CD4-positive, CD25-positive, alpha-beta regulatory T cell (primary cell): ENCODE measurements at regions not wholly inside any gene's neighbourhood (a gene's known extent, or its start where the extent isn't known, plus 50 kb on each side); places are given as distances from the start of the nearest gene placed in this dataset.

Experiments used
- ATAC-seq, 2 donors: fragments of 150-1000 bp; cut with Tn5 transposase; one replicate each; pipeline ENCODE4 v1.10.0; 2021; ENCODE audit warnings: low read depth in 2 of 2, moderate number of reproducible peaks in 2 of 2, moderate library complexity in 1 of 2
- DNase-seq, 3 donors: peaks; one replicate each; pipeline versions ENCODE4 v3.0.0 to v3.0.0-alpha.2; 2012 to 2022; ENCODE audit warnings: mixed read lengths in 1 of 3
- H3K27ac ChIP-seq: one replicate; pipeline ENCODE4 v1.7.0; 2013; ENCODE audit warnings: mild to moderate bottlenecking, low read length; ENCODE audit not compliant: insufficient read depth, poor library complexity, severe bottlenecking
- H3K27me3 ChIP-seq: one replicate; pipeline ENCODE4 v1.7.0; 2013; ENCODE audit warnings: low read length; ENCODE audit not compliant: control insufficient read depth, insufficient read depth
- H3K36me3 ChIP-seq: one replicate; pipeline ENCODE4 v1.7.0; 2013; ENCODE audit warnings: mild to moderate bottlenecking, low read length, moderate library complexity; ENCODE audit not compliant: control insufficient read depth, insufficient read depth
- H3K4me1 ChIP-seq: 2 replicates; pipeline ENCODE4 v1.7.0; 2013; ENCODE audit warnings: mild to moderate bottlenecking, low read length; ENCODE audit not compliant: insufficient read depth, control insufficient read depth, poor library complexity, severe bottlenecking
- H3K4me3 ChIP-seq: one replicate; pipeline ENCODE4 v1.7.0; 2013; ENCODE audit warnings: low read depth, mild to moderate bottlenecking, low read length, moderate library complexity
- H3K9me3 ChIP-seq, 2 experiments: 1 replicate in 1 of 2; 2 replicates in 1 of 2; pipeline ENCODE4 v1.7.0; 2013; ENCODE audit warnings: low read length in 2 of 2, mild to moderate bottlenecking in 1 of 2, moderate library complexity in 1 of 2; ENCODE audit not compliant: control insufficient read depth in 2 of 2
- H3K27ac Mint-ChIP-seq, 3 donors: one replicate each; pipeline ENCODE4 v1.8.0; 2020 to 2022; ENCODE audit warnings: mild to moderate bottlenecking in 3 of 3, mixed read lengths in 3 of 3, moderate library complexity in 2 of 3
- H3K27me3 Mint-ChIP-seq: one replicate; pipeline ENCODE4 v1.8.0; 2022; ENCODE audit warnings: mild to moderate bottlenecking, mixed read lengths
- H3K36me3 Mint-ChIP-seq: one replicate; pipeline ENCODE4 v1.8.0; 2020; ENCODE audit warnings: mixed read lengths
- H3K4me1 Mint-ChIP-seq, 4 donors: one replicate each; pipeline ENCODE4 v1.8.0; 2020 to 2022; ENCODE audit warnings: mixed read lengths in 4 of 4, mild to moderate bottlenecking in 1 of 4
- H3K4me3 Mint-ChIP-seq, 4 donors: one replicate each; pipeline ENCODE4 v1.8.0; 2020 to 2022; ENCODE audit warnings: mild to moderate bottlenecking in 4 of 4, mixed read lengths in 4 of 4, moderate library complexity in 3 of 4
- H3K9me3 Mint-ChIP-seq, 7 donors: one replicate each; pipeline ENCODE4 v1.8.0; 2020 to 2022; ENCODE audit warnings: mixed read lengths in 7 of 7, mild to moderate bottlenecking in 3 of 7, moderate library complexity in 2 of 7

DNA sequence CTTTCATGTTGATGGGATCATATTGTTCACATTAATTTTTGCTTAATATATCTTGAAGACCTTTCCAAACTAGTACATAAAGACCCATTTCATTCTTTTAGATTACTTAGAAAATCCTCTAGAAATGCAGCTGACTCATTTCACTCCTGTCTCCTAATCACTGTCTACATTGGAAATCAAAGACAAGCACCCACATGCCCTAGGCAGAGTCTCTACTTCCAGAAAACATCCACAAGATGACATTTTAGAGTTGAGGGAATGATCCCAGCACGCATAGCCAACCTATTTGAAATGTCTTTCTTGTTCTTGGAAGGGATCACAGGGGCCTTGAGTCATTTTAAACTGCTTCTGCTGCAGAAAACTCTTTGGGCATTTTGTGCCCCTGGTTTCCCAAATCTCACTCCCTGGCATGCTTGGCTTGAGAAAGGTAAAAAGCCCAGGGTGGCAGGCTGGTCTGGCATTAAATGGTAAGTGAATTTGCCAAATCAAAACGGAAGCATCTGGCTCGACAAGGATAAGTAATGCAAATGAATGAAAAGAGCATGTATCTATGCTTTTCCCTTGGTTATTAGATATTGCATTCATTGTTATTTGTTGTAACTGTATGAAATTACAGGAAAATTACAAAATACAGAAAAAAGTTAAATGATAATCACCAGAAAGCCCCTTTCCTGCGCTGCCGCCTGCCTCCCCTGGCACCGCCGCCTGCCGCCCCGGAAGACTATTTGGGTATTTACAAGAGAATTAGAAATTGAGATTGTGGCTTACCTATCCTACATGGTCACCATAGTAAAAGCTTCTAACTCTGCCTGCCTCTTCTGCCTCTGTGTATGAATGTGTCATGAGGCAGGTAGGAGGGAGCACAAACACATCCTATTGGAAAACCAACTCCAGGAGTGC, 225.3 kb downstream of the PTEN start:
- no peaks in the 10 kb centered on the region for H3K9me3 ChIP-seq
- H3K27ac ChIP-seq, result no peak overlapping the region
- Mint-ChIP-seq H3K27ac (no peak overlapping the region), H3K4me3 (no peak overlapping the region), H3K36me3 (no peaks in the 10 kb centered on the region), H3K9me3 (peaks cover 0 to 6% (median 1%) of the 10 kb centered on the region in 7 donors), H3K27me3 (no peaks in the 10 kb centered on the region), H3K4me1 (peaks cover 21 to 38% (median 34%) of the 10 kb centered on the region in 4 donors)
- peaks cover 30% of the 10 kb centered on the region for H3K4me1 ChIP-seq
- ATAC-seq (no peak), DNase-seq (no peak)
- no peaks in the 10 kb centered on the region for H3K36me3 ChIP-seq
- H3K27me3 ChIP-seq, result no peaks in the 10 kb centered on the region
- H3K4me3 ChIP-seq, result no peak overlapping the region

GRCh38 chr10:88089498-88089897, 226.1 kb downstream of the PTEN start:
- H3K27ac ChIP-seq, result no peak overlapping the region
- no peaks in the 10 kb centered on the region for H3K27me3 ChIP-seq
- Mint-ChIP-seq H3K27ac (no peak overlapping the region), H3K36me3 (no peaks in the 10 kb centered on the region), H3K4me3 (no peak overlapping the region), H3K4me1 (peaks cover 21 to 38% (median 34%) of the 10 kb centered on the region in 4 donors), H3K27me3 (no peaks in the 10 kb centered on the region), H3K9me3 (peaks cover 0 to 6% (median 1%) of the 10 kb centered on the region in 7 donors)
- H3K4me1 ChIP-seq, result peaks cover 30% of the 10 kb centered on the region
- ATAC-seq (no peak), DNase-seq (no peak)
- H3K36me3 ChIP-seq, result no peaks in the 10 kb centered on the region
- H3K4me3 ChIP-seq, result no peak overlapping the region
- H3K9me3 ChIP-seq, result no peaks in the 10 kb centered on the region

DNA sequence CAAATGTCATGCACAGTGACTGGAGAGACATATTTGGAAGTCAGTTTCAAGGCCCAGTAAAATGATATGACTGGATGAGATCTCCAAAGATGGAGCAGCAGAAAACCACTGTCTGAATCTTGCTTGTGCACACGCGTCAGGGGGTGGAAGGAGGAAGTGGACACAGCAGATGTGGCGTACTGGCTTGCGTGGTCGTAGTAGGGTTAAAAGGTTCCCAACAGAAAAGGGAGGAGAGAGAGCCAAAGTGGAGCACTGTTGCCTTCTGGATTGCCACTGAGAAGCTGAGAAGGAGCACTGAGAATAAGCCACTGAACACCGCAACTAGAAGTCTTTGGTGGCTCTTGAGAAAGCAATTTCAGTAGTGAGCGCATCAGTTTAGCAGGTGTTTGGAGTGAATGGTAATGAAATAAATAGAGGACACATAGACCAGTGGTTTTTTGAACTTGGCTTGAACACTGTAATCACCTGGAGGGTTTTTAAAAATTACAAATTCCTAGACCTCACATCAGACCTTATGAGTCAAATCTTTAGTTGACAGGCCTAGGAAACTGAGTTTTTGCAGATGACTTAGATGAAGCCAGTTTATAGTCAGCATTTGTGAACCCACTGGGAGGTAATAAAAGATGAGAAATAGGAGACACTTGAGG, 227.3 kb downstream of the PTEN start:
- peaks cover 30% of the 10 kb centered on the region for H3K4me1 ChIP-seq
- H3K27me3 ChIP-seq, result no peaks in the 10 kb centered on the region
- H3K27me3 Mint-ChIP-seq, result no peaks in the 10 kb centered on the region
- DNase-seq (no peak), ATAC-seq (no peak)
- no peaks in the 10 kb centered on the region for H3K36me3 Mint-ChIP-seq
- peak overlapping the region; percentile 60 for H3K27ac ChIP-seq
- H3K9me3 ChIP-seq, result no peaks in the 10 kb centered on the region
- H3K36me3 ChIP-seq, result no peaks in the 10 kb centered on the region
- H3K9me3 Mint-ChIP-seq, result peaks cover 0 to 6% (median 1%) of the 10 kb centered on the region in 7 donors
- H3K4me3 Mint-ChIP-seq, result peak overlapping the region in 3 of 4 donors; percentile 23 to 51 (median 25)
- H3K4me1 Mint-ChIP-seq, result peaks cover 21 to 38% (median 35%) of the 10 kb centered on the region in 4 donors
- H3K4me3 ChIP-seq, result no peak overlapping the region
- peak overlapping the region; percentile 94 to 96 (median 96) for H3K27ac Mint-ChIP-seq

GRCh38 chr10:88091490-88092061, 228.2 kb downstream of the PTEN start:
- Histone ChIP-seq H3K4me3 (peak overlapping the region; percentile 47), H3K4me1 (peaks cover 30% of the 10 kb centered on the region), H3K9me3 (no peaks in the 10 kb centered on the region), H3K27ac (peak overlapping the region; percentile 60), H3K27me3 (no peaks in the 10 kb centered on the region), H3K36me3 (no peaks in the 10 kb centered on the region)
- H3K9me3 Mint-ChIP-seq, result peaks cover 0 to 6% (median 1%) of the 10 kb centered on the region in 7 donors
- H3K4me1 Mint-ChIP-seq, result peaks cover 21 to 38% (median 34%) of the 10 kb centered on the region in 4 donors
- ATAC-seq, result peak; percentile 98 to 99
- DNase-seq, result peak; percentile 12 to 92 (median 76)
- peak overlapping the region; percentile 25 to 48 (median 34) for H3K4me3 Mint-ChIP-seq
- H3K27me3 Mint-ChIP-seq, result no peaks in the 10 kb centered on the region
- H3K27ac Mint-ChIP-seq, result peak overlapping the region; percentile 94 to 96 (median 96)
- no peaks in the 10 kb centered on the region for H3K36me3 Mint-ChIP-seq

- Mint-ChIP-seq H3K27me3 (no peaks in the 10 kb centered on the region), H3K27ac (peak overlapping the region; percentile 94 to 96 (median 96)), H3K4me3 (peak overlapping the region in 1 of 4 donors; percentile 28), H3K9me3 (peaks cover 0 to 6% (median 1%) of the 10 kb centered on the region in 7 donors), H3K36me3 (no peaks in the 10 kb centered on the region), H3K4me1 (peaks cover 21 to 38% (median 33%) of the 10 kb centered on the region in 4 donors)
- peak overlapping the region; percentile 60 for H3K27ac ChIP-seq
- peaks cover 30% of the 10 kb centered on the region for H3K4me1 ChIP-seq
- no peaks in the 10 kb centered on the region for H3K36me3 ChIP-seq
- no peaks in the 10 kb centered on the region for H3K9me3 ChIP-seq
- H3K4me3 ChIP-seq, result peak overlapping the region; percentile 47
- DNase-seq (no peak), ATAC-seq (no peak)
- no peaks in the 10 kb centered on the region for H3K27me3 ChIP-seq
Observed at GRCh38 chr10:88092265-88092664, 228.8 kb downstream of the PTEN start.

GRCh38 chr10:88092973-88093372, 229.5 kb downstream of the PTEN start:
- ATAC-seq (no peak), DNase-seq (no peak)
- Mint-ChIP-seq H3K27ac (peak overlapping the region; percentile 86 to 96 (median 94)), H3K4me3 (no peak overlapping the region), H3K36me3 (no peaks in the 10 kb centered on the region), H3K4me1 (peaks cover 21 to 38% (median 33%) of the 10 kb centered on the region in 4 donors), H3K27me3 (no peaks in the 10 kb centered on the region), H3K9me3 (peaks cover 0 to 6% (median 1%) of the 10 kb centered on the region in 7 donors)
- H3K36me3 ChIP-seq, result no peaks in the 10 kb centered on the region
- peaks cover 30% of the 10 kb centered on the region for H3K4me1 ChIP-seq
- H3K27ac ChIP-seq, result no peak overlapping the region
- no peaks in the 10 kb centered on the region for H3K9me3 ChIP-seq
- no peak overlapping the region for H3K4me3 ChIP-seq
- no peaks in the 10 kb centered on the region for H3K27me3 ChIP-seq

GRCh38 chr10:88094795-88095194, 231.4 kb downstream of the PTEN start:
- peak overlapping the region in 1 of 4 donors; percentile 2 for H3K4me3 Mint-ChIP-seq
- peaks cover 0 to 6% (median 1%) of the 10 kb centered on the region in 7 donors for H3K9me3 Mint-ChIP-seq
- no peaks in the 10 kb centered on the region for H3K36me3 Mint-ChIP-seq
- peak overlapping the region in 1 of 3 donors; percentile 35 for H3K27ac Mint-ChIP-seq
- H3K27me3 ChIP-seq, result no peaks in the 10 kb centered on the region
- peaks cover 20 to 36% (median 32%) of the 10 kb centered on the region in 4 donors for H3K4me1 Mint-ChIP-seq
- DNase-seq, result no peak
- no peak for ATAC-seq
- no peaks in the 10 kb centered on the region for H3K36me3 ChIP-seq
- peaks cover 30% of the 10 kb centered on the region for H3K4me1 ChIP-seq
- no peaks in the 10 kb centered on the region for H3K27me3 Mint-ChIP-seq
- H3K9me3 ChIP-seq, result no peaks in the 10 kb centered on the region
- H3K27ac ChIP-seq, result no peak overlapping the region
- no peak overlapping the region for H3K4me3 ChIP-seq
